ENCODE measurements at regions not wholly inside any gene's neighbourhood (a gene's known extent, or its start where the extent isn't known, plus 50 kb on each side); places are given as distances from the start of the nearest gene placed in this dataset.

DNA sequence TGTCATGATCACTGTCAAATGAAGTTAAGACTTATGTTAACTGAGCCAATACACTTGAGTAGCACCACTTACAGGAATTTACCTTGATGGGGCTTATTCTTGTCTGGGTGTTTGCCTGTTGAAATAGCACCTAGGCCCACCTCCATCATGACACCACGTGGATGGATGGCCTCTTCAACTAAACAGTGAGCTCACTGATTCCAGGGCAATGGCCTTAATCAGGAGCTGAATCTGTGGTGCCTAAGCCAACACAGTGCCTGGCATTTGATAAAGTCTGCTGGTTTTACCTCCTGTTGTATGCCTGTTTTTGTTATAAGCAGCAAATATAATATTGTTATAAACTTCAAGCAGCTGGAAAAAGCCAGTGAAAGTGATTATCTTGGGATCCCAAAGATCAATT, 190.5 kb downstream of the LURAP1L start:
- in situ Hi-C loops (cut with HindIII; ENCODE audit: low pct_ligation_motif_present, low sequenced_read_pairs) = no loop called here
- Histone ChIP-seq H3K27ac (no peak overlapping the region), H3K4me3 (ENCODE audit: low read depth, low read length) (no peak overlapping the region), H3K27me3 (replicated peaks) (no peaks in the 10 kb centered on the region), H3K36me3 (replicated peaks) (no peaks in the 10 kb centered on the region)
- DNase-seq = no peak
- TF ChIP-seq, protein P1, sequence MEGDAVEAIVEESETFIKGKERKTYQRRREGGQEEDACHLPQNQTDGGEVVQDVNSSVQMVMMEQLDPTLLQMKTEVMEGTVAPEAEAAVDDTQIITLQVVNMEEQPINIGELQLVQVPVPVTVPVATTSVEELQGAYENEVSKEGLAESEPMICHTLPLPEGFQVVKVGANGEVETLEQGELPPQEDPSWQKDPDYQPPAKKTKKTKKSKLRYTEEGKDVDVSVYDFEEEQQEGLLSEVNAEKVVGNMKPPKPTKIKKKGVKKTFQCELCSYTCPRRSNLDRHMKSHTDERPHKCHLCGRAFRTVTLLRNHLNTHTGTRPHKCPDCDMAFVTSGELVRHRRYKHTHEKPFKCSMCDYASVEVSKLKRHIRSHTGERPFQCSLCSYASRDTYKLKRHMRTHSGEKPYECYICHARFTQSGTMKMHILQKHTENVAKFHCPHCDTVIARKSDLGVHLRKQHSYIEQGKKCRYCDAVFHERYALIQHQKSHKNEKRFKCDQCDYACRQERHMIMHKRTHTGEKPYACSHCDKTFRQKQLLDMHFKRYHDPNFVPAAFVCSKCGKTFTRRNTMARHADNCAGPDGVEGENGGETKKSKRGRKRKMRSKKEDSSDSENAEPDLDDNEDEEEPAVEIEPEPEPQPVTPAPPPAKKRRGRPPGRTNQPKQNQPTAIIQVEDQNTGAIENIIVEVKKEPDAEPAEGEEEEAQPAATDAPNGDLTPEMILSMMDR (IDR thresholded peaks at IDR 0.05; ENCODE audit: low read depth, low read length, missing control alignments) = no peak

DNA sequence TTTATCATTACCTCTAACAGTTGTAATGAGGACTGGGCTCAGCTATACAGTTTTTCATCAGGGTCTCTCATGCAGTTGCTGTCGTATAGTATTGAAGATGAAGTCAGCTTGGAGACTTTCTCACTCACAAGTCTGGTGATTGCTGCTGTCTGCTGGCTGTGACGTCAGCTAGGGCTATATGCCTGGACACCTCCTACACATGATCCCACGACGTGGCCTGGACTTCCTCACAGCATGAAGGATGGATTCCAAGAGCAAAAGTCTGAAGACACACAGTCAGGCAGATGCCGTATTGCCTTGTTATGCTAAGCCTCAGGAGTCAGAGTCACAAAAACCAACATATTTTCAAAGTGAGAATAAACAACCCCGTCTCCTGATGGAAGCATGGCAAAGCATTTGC, 193.3 kb downstream of the LURAP1L start:
- DNase-seq = peak; percentile 28
- Histone ChIP-seq H3K36me3 (replicated peaks) (no peaks in the 10 kb centered on the region), H3K27me3 (replicated peaks) (no peaks in the 10 kb centered on the region), H3K4me3 (ENCODE audit: low read depth, low read length) (no peak overlapping the region), H3K27ac (no peak overlapping the region)
- TF ChIP-seq, protein P1 (IDR thresholded peaks at IDR 0.05; ENCODE audit: low read depth, low read length, missing control alignments) = no peak
- in situ Hi-C loops (cut with HindIII; ENCODE audit: low pct_ligation_motif_present, low sequenced_read_pairs) = no loop called here

DNA sequence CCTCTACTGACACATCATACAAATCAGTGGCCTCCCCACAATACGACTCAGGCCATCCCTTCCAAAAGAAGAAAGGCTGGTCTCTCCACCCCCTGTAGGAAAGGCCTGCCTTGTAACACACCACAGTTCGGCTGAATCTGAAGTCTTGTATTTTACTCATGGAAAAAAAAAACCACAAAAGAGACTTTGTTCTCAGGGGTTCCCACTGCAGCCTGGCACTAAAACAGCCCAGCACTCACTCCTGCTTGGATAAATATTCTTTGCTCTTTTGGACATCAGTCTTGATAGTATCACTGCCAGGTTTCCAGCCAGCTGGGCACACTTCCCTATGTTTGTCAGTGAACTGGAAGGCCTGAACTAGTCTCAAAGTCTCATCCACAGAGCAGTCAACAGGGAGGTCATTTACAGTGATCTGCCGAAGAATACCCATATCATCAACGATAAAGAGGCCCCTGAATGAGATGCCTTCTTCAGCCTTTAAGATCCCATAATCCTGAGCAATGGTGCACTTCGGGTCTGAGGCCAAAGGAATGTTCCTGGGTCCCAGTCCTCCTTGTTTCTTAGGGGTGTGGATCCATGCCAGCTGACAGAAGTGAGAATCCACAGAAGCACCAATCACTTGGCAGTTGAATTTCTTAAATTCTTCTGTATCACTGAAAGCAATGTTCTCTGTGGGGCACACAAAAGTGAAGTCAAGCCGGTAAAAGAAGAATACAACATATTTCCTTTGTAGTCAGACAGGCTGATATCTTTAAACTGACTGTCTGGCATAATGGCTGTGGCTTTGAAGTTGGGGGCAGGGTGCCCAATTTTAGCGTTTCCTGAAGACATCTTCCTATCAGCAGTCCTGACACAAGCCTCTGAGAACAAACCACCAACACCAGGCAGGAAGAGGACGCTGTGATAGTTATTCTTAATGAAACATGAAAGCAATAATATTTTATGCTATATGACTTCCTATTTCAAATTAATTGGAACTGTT, 198.1 kb downstream of the LURAP1L start:
- Histone ChIP-seq H3K4me3 (ENCODE audit: low read depth, low read length) (no peak overlapping the region), H3K36me3 (replicated peaks) (no peaks in the 10 kb centered on the region), H3K27ac (no peak overlapping the region), H3K27me3 (replicated peaks) (no peaks in the 10 kb centered on the region)
- DNase-seq = no peak
- TF ChIP-seq, protein P1 (IDR thresholded peaks at IDR 0.05; ENCODE audit: low read depth, low read length, missing control alignments) = no peak
- in situ Hi-C loops (cut with HindIII; ENCODE audit: low pct_ligation_motif_present, low sequenced_read_pairs) = no loop called here

DNA sequence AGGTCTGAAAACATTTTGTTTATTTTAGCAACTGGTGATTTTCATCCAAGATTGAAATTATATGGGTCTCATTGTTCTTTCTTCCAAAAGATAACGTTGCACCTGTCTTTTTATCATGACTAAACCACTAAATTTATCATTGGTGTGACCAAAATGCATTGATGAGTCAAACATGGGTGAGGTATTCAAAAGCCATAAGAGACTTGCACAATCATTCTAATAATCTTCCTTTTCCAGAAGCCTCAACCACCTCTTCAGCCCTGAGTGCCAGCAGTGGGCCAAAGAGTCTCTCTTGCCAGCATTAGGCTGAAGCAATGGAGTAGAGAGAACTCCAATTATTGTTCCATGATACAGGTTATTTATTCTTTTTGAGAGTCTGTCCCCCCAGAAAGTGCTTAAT, 198.9 kb downstream of the LURAP1L start:
- in situ Hi-C loops (cut with HindIII; ENCODE audit: low pct_ligation_motif_present, low sequenced_read_pairs) = no loop called here
- no peaks in the 10 kb centered on the region for H3K27me3 ChIP-seq (replicated peaks)
- H3K36me3 ChIP-seq (replicated peaks) = no peaks in the 10 kb centered on the region
- H3K4me3 ChIP-seq (ENCODE audit: low read depth, low read length) = no peak overlapping the region
- H3K27ac ChIP-seq = no peak overlapping the region
- TF ChIP-seq, protein P1 (IDR thresholded peaks at IDR 0.05; ENCODE audit: low read depth, low read length, missing control alignments) = no peak
- DNase-seq = no peak

DNA sequence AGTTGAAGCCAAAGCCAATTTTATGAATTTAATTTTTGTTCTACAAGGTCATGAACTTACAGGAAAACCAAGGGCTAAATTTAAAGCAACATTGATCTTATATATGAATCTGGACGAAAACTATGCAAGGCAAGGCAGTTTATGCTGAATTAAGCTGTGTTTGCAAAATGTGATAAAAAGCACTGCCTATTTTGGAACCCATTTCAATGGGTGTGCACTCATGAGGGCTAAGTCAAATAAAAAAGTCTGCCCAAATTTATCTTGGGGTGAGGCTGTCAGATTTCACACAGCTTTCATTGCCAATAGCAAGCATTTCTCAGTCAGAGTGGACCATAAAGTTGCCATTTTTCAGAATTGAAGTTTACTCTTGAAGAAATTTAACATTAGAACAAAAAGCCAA, 199.9 kb downstream of the LURAP1L start:
- TF ChIP-seq, protein P1 (IDR thresholded peaks at IDR 0.05; ENCODE audit: low read depth, low read length, missing control alignments) = no peak
- DNase-seq = no peak
- H3K4me3 ChIP-seq (ENCODE audit: low read depth, low read length) = no peak overlapping the region
- H3K36me3 ChIP-seq (replicated peaks) = no peaks in the 10 kb centered on the region
- in situ Hi-C loops (cut with HindIII; ENCODE audit: low pct_ligation_motif_present, low sequenced_read_pairs) = no loop called here
- no peaks in the 10 kb centered on the region for H3K27me3 ChIP-seq (replicated peaks)
- H3K27ac ChIP-seq = no peak overlapping the region
